GM12878 (cell line): ENCODE measurements at regions not wholly inside any gene's neighbourhood (a gene's known extent, or its start where the extent isn't known, plus 50 kb on each side); places are given as distances from the start of the nearest gene placed in this dataset.

Source experiments
- ATAC-seq: fragments of 200-7000 bp; cut with Tn5 transposase; 3 replicates; pipeline ENCODE4 v1.9.1; 2020; ENCODE audit warnings: mild to moderate bottlenecking, moderate library complexity
- BruUV-seq: library from RNA; stranded (reverse); fragments of 400-500 nt; replicated peaks from 2 replicates; lab custom pipeline; 2021; lab: Mats Ljungman, UMichigan
- CTCF ChIA-PET: fragments of 300-600 bp; sonication (Branson Sonifier 250); formaldehyde crosslinking; extraction: SDS; loops from one replicate; lab custom pipeline; 2021; ENCODE audit warnings: inconsistent platforms; lab: Yijun Ruan, JAX
- POLR2A ChIA-PET: fragments of 350-600 bp; formaldehyde crosslinking; extraction: SDS; loops from one replicate; lab custom pipeline; 2021; ENCODE audit warnings: inconsistent platforms; lab: Charles Lee
- RAD21 ChIA-PET: fragments of 300-600 bp; sonication (Branson Sonifier 250); formaldehyde crosslinking; loops from one replicate; lab custom pipeline; 2023; ENCODE audit warnings: antibody characterized with exemption; ENCODE audit not compliant: unreplicated experiment; lab: Charles Lee
- SMC1A ChIA-PET: fragments of 300-600 bp; sonication (Branson Sonifier 250); formaldehyde crosslinking; loops from one replicate; lab custom pipeline; 2023; ENCODE audit not compliant: unreplicated experiment, uncharacterized antibody; lab: Charles Lee
- DNase-seq: peaks from one replicate; pipeline ENCODE4 v3.0.0-alpha.2; 2011; ENCODE audit warnings: low read depth, low spot score
- FAIRE-seq: peaks from 3 replicates; lab custom pipeline; 2011; peaks lifted over from hg19 to GRCh38; lab: Jason Lieb, UNC
- H2AFZ ChIP-seq: 2 replicates; pipeline ENCODE4 v1.6.0; 2011; ENCODE audit warnings: low read depth, low read length, control low read depth; ENCODE audit not compliant: control insufficient read depth
- H3K27ac ChIP-seq: 2 replicates; pipeline ENCODE4 v1.5.1; 2011; ENCODE audit warnings: control low read depth; ENCODE audit not compliant: control insufficient read depth, insufficient read depth
- H3K27me3 ChIP-seq, 2 experiments: replicated peaks in 1 of 2; 2 replicates each; pipeline versions ENCODE4 v1.6.0 to v1.6.1; 2011; ENCODE audit warnings: low read length in 1 of 2; ENCODE audit not compliant: control insufficient read depth in 2 of 2, insufficient read depth in 2 of 2
- H3K36me3 ChIP-seq, 2 experiments: 2 replicates each; pipeline ENCODE4 v1.5.1; 2011; ENCODE audit warnings: low read length in 1 of 2; ENCODE audit not compliant: control insufficient read depth in 2 of 2, insufficient read depth in 2 of 2
- H3K4me1 ChIP-seq: 2 replicates; pipeline ENCODE4 v1.6.1; 2011; ENCODE audit warnings: mild to moderate bottlenecking, low read length, moderate library complexity, mixed read lengths; ENCODE audit not compliant: control insufficient read depth, insufficient read depth
- H3K4me2 ChIP-seq: 2 replicates; pipeline ENCODE4 v1.6.0; 2011; ENCODE audit warnings: control low read depth; ENCODE audit not compliant: control insufficient read depth, insufficient read depth
- H3K4me3 ChIP-seq: fragments of 200-600 bp; sonication (generic); 2 replicates; pipeline ENCODE4 v1.5.1; 2016
- H3K79me2 ChIP-seq: 2 replicates; pipeline ENCODE4 v1.6.0; 2011; ENCODE audit warnings: low read length; ENCODE audit not compliant: control insufficient read depth, insufficient read depth
- H3K9ac ChIP-seq: 2 replicates; pipeline ENCODE4 v1.8.0; 2011; ENCODE audit warnings: low read length, control low read depth, mixed read lengths; ENCODE audit not compliant: control insufficient read depth, insufficient read depth
- H3K9me3 ChIP-seq: replicated peaks from 3 replicates; pipeline ENCODE4 v1.5.1; 2011; ENCODE audit warnings: mild to moderate bottlenecking, low read length; ENCODE audit not compliant: control insufficient read depth, insufficient read depth
- H4K20me1 ChIP-seq: 2 replicates; pipeline ENCODE4 v1.6.0; 2011; ENCODE audit not compliant: control insufficient read depth, insufficient read depth
- DPF2 ChIP-seq: fragments of 450-650 bp; IDR thresholded peaks from 2 replicates; pipeline ENCODE4 v1.6.1; 2017; ENCODE audit warnings: mild to moderate bottlenecking
- E4F1 ChIP-seq: fragments of 450-650 bp; IDR thresholded peaks from 2 replicates; pipeline ENCODE4 v1.6.1; 2018; ENCODE audit warnings: borderline replicate concordance, mild to moderate bottlenecking; ENCODE audit not compliant: partially characterized antibody
- NFYA ChIP-seq: IDR thresholded peaks from 2 replicates; pipeline ENCODE4 v1.6.1; 2011; ENCODE audit warnings: low read depth, mild to moderate bottlenecking, low read length, improper control_type of control experiment, borderline replicate concordance
- NR2C1 ChIP-seq: fragments of 450-650 bp; IDR thresholded peaks from 2 replicates; pipeline ENCODE4 v1.6.1; 2017; ENCODE audit warnings: antibody characterized with exemption, mild to moderate bottlenecking, moderate library complexity
- REST ChIP-seq: IDR thresholded peaks from 2 replicates; pipeline ENCODE4 v1.6.1; 2012; ENCODE audit warnings: mild to moderate bottlenecking, low read depth, low read length
- SP1 ChIP-seq: IDR thresholded peaks from one replicate; pipeline ENCODE4 v1.6.1; 2011; ENCODE audit warnings: low read depth, low read length
- SREBF2 ChIP-seq: IDR thresholded peaks from 2 replicates; pipeline ENCODE4 v1.6.1; 2012; ENCODE audit warnings: mild to moderate bottlenecking, low read length
- WRNIP1 ChIP-seq: IDR thresholded peaks from 2 replicates; pipeline ENCODE4 v1.6.1; 2011; ENCODE audit warnings: low read depth, low read length, improper control_type of control experiment, borderline replicate concordance
- ZNF687 ChIP-seq: fragments of 450-650 bp; IDR thresholded peaks from 2 replicates; pipeline ENCODE4 v1.6.1; 2017; ENCODE audit warnings: mild to moderate bottlenecking, moderate library complexity
- ZSCAN29 ChIP-seq: fragments of 450-650 bp; IDR thresholded peaks from 2 replicates; pipeline ENCODE4 v1.6.1; 2017; ENCODE audit warnings: mild to moderate bottlenecking, moderate library complexity
- WGBS: methylation state at CpG from one replicate; pipeline ENCODE4 v1.1.6; 2016; ENCODE audit warnings: low lambda C conversion rate; ENCODE audit not compliant: insufficient replicate concordance, insufficient coverage; ENCODE audit errors: missing lambda C conversion rate; 5-methylcytosine and 5-hydroxymethylcytosine counted together
- in situ Hi-C: fragments of 300-500 bp; cut with MboI; formaldehyde crosslinking; loops from 9 replicates; pipeline ENCODE4 v1.14.3; 2018; ENCODE audit warnings: mixed read lengths
- intact Hi-C: fragments of 100-400 bp; cut with micrococcal nuclease; formaldehyde crosslinking; loops from one replicate; pipeline ENCODE4 v1.14.2; 2022; ENCODE audit not compliant: unreplicated experiment

GRCh38 chr13:111634410-111634809 is 314.0 kb downstream of the TEX29 start:
- Histone ChIP-seq H3K27ac (no peak overlapping the region), H3K4me2 (no peak overlapping the region), H3K4me1 (no peaks in the 10 kb centered on the region), H3K27me3 (no peaks in the 10 kb centered on the region), H3K36me3 (no peaks in the 10 kb centered on the region), H3K79me2 (no peaks in the 10 kb centered on the region), H3K4me3 (no peak overlapping the region), H3K9ac (no peak overlapping the region), H3K9me3 (no peaks in the 10 kb centered on the region), H2AFZ (no peak overlapping the region), H4K20me1 (no peaks in the 10 kb centered on the region)
- FAIRE-seq (no peak), ATAC-seq (no peak), DNase-seq (no peak)
- WGBS = 64% methylated on average over 8 of the region's 8 CpGs
- ChIA-PET SMC1A (no interaction called here), CTCF (no interaction called here), RAD21 (no interaction called here), POLR2A (no interaction called here)
- intact Hi-C loops (no loop called here), in situ Hi-C loops (no loop called here)
- no TSS peak for BruUV-seq
- TF ChIP-seq SREBF2 = no peak
- TF ChIP-seq SP1 = no peak
- no peak for TF ChIP-seq REST
- TF ChIP-seq ZNF687 = no peak
- TF ChIP-seq WRNIP1 = no peak
- no peak for TF ChIP-seq ZSCAN29
- no peak for TF ChIP-seq NR2C1
- no peak for TF ChIP-seq NFYA
- TF ChIP-seq E4F1 = no peak
- no peak for TF ChIP-seq DPF2
